Neural crest cell (in vitro differentiated cells): ENCODE measurements at regions not wholly inside any gene's neighbourhood (a gene's known extent, or its start where the extent isn't known, plus 50 kb on each side); places are given as distances from the start of the nearest gene placed in this dataset.

ENCODE experiments used
- DNase-seq: peaks from one replicate; pipeline ENCODE4 v3.0.0; 2021; ENCODE audit warnings: low read depth, mixed read lengths, low spot score
- H3K27ac Mint-ChIP-seq: one replicate; pipeline ENCODE4 v1.8.0; 2021; ENCODE audit warnings: mild to moderate bottlenecking, mixed read lengths; ENCODE audit not compliant: unreplicated experiment
- H3K27me3 Mint-ChIP-seq: 2 replicates; pipeline ENCODE4 v1.8.0; 2021; ENCODE audit warnings: low read depth, mild to moderate bottlenecking, mixed read lengths
- H3K36me3 Mint-ChIP-seq: 2 replicates; pipeline ENCODE4 v1.8.0; 2021; ENCODE audit warnings: low read depth, mild to moderate bottlenecking, mixed read lengths
- H3K4me1 Mint-ChIP-seq: 2 replicates; pipeline ENCODE4 v1.8.0; 2021; ENCODE audit warnings: mixed read lengths
- H3K4me3 Mint-ChIP-seq: one replicate; pipeline ENCODE4 v1.8.0; 2021; ENCODE audit warnings: mild to moderate bottlenecking, mixed read lengths
- H3K9me3 Mint-ChIP-seq: 2 replicates; pipeline ENCODE4 v1.8.0; 2021; ENCODE audit warnings: mixed read lengths
- TF ChIP-seq, protein P1 (sequence below): fragments of 200-600 bp; sonication (generic); conservative IDR thresholded peaks from 2 replicates; pipeline ENCODE4 v1.5.0; 2021; ENCODE audit warnings: antibody characterized with exemption, mild to moderate bottlenecking

DNA sequence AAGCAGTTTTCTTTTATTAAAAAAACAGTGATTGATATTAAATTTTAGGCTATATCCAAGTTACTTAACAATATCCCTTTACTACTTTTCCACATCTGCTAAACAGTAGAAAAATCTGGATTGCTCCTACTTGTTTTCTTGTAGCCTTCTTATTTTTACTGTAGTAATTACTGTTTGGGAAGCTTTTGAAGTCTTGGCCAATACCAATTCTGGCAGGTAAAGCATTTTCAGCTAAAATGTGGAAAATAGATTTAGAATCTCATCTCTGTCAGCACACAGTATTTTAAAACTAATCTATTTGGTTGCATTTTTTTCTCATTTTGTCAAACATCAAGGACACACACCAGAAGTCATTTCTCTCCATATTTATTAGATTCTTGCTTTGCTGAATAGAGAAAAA, 1485.7 kb upstream of the PIK3C3 start:
- H3K9me3 Mint-ChIP-seq, result no peaks in the 10 kb centered on the region
- H3K36me3 Mint-ChIP-seq, result no peaks in the 10 kb centered on the region
- no peak for DNase-seq
- no peaks in the 10 kb centered on the region for H3K27me3 Mint-ChIP-seq
- H3K4me1 Mint-ChIP-seq, result no peaks in the 10 kb centered on the region
- no peak overlapping the region for H3K4me3 Mint-ChIP-seq
- no peak overlapping the region for H3K27ac Mint-ChIP-seq
- TF ChIP-seq, protein P1, sequence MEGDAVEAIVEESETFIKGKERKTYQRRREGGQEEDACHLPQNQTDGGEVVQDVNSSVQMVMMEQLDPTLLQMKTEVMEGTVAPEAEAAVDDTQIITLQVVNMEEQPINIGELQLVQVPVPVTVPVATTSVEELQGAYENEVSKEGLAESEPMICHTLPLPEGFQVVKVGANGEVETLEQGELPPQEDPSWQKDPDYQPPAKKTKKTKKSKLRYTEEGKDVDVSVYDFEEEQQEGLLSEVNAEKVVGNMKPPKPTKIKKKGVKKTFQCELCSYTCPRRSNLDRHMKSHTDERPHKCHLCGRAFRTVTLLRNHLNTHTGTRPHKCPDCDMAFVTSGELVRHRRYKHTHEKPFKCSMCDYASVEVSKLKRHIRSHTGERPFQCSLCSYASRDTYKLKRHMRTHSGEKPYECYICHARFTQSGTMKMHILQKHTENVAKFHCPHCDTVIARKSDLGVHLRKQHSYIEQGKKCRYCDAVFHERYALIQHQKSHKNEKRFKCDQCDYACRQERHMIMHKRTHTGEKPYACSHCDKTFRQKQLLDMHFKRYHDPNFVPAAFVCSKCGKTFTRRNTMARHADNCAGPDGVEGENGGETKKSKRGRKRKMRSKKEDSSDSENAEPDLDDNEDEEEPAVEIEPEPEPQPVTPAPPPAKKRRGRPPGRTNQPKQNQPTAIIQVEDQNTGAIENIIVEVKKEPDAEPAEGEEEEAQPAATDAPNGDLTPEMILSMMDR, result no peak

DNA sequence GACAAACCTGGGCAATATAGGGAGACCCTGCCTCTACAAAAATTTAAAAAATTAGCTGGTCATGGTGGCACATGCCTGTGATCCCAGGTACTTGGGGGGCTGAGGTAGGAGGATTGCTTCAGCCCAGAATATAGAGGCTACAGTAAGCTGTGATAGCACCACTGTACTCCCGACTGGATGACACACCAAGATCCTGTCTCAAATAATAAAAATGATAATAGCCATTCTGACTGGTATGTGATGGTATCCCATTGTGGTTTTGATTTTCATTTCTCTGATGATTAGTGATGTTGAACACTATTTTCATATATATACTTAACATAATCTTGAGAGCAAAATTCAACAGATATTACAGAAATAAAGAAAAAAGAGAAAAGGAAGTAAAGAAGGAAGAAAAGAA, 1491.0 kb upstream of the PIK3C3 start:
- no peak overlapping the region for H3K27ac Mint-ChIP-seq
- no peak for DNase-seq
- no peaks in the 10 kb centered on the region for H3K36me3 Mint-ChIP-seq
- H3K4me1 Mint-ChIP-seq, result no peaks in the 10 kb centered on the region
- TF ChIP-seq, protein P1, result no peak
- H3K4me3 Mint-ChIP-seq, result no peak overlapping the region
- peaks cover 3% of the 10 kb centered on the region for H3K9me3 Mint-ChIP-seq
- H3K27me3 Mint-ChIP-seq, result no peaks in the 10 kb centered on the region

DNA sequence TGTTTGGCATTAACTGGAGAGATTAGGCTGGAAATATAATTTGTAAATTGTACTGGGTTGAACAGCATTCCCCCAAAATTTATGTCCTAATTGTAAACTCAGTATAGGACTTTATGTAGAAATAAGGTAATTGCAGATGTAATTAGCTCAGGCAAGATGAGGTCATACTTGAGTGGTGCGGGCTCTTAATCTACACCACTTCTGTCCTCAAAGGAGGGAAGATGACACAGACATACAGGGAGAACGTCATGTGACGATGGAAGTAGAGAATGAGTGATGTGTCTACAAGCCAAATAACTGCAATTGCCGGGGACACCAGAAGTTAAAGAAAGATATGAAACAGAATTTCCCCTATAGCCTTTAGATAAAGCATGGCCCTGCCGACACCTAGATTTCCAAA, 1501.1 kb upstream of the PIK3C3 start:
- no peaks in the 10 kb centered on the region for H3K9me3 Mint-ChIP-seq
- TF ChIP-seq, protein P1, result no peak
- H3K4me1 Mint-ChIP-seq, result peaks cover 4% of the 10 kb centered on the region
- no peaks in the 10 kb centered on the region for H3K27me3 Mint-ChIP-seq
- H3K27ac Mint-ChIP-seq, result no peak overlapping the region
- DNase-seq, result no peak
- no peaks in the 10 kb centered on the region for H3K36me3 Mint-ChIP-seq
- H3K4me3 Mint-ChIP-seq, result no peak overlapping the region

DNA sequence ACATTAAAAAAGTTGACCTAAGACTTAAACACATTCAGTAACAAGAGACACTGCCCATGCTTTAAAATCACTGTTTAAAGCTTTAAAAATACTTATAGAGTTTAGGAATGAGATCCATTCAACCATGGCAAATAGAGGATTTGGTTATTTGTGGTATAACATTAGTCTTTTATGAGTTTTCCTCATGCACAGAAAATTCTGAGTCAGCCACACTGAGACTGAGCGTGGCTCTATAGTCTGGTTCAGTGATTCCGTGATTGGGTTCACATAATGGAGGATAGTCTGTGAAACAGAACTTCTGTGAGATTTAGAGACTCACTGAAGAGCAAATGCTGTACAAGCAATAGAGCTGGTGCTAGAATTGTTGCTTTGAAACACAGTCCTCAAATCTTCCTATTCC, 1502.4 kb upstream of the PIK3C3 start:
- no peaks in the 10 kb centered on the region for H3K36me3 Mint-ChIP-seq
- no peaks in the 10 kb centered on the region for H3K27me3 Mint-ChIP-seq
- TF ChIP-seq, protein P1, result no peak
- H3K27ac Mint-ChIP-seq, result no peak overlapping the region
- H3K4me1 Mint-ChIP-seq, result peaks cover 4% of the 10 kb centered on the region
- H3K4me3 Mint-ChIP-seq, result no peak overlapping the region
- no peak for DNase-seq
- no peaks in the 10 kb centered on the region for H3K9me3 Mint-ChIP-seq

DNA sequence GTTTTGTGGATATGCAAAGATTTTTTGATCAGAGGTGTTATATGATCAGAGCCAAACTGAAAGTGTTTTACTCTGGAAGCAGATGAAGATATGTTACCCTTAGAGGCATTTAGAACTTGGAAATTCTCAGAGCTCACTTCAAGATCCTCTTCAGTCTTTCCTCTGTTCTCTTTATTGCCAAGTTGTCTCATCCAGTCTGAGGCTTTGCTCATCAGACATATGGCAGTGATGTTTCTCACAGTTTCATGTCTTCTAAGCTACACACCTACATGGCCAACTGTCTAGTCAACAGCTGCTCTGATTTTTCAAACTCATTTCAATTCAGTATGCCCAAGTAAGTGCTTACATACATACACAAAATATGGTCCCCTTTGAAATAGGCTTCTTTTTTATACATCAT, 1504.3 kb upstream of the PIK3C3 start:
- no peak overlapping the region for H3K27ac Mint-ChIP-seq
- peaks cover 4% of the 10 kb centered on the region for H3K4me1 Mint-ChIP-seq
- H3K36me3 Mint-ChIP-seq, result no peaks in the 10 kb centered on the region
- TF ChIP-seq, protein P1, result no peak
- no peaks in the 10 kb centered on the region for H3K9me3 Mint-ChIP-seq
- DNase-seq, result no peak
- H3K4me3 Mint-ChIP-seq, result no peak overlapping the region
- H3K27me3 Mint-ChIP-seq, result no peaks in the 10 kb centered on the region

DNA sequence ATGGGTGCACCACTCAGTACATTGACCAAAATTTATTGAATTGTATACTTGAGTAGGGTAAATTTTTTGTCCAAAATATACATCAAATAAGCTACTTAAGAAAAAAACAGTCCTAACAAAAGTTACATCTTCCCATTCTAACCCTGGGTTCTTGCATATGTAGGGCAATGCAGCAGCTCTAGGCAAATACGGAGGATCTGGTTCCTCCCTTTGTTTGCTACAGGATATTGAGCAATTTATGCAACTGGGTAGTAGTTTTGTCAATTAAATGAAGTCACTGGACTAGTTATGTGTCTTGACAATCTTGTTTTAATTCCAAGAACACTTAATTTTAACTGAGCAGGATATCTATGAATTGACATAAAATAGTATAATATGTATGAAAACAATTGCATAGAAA, 1507.2 kb upstream of the PIK3C3 start:
- Mint-ChIP-seq H3K9me3 (no peaks in the 10 kb centered on the region), H3K4me1 (no peaks in the 10 kb centered on the region), H3K36me3 (no peaks in the 10 kb centered on the region), H3K27ac (no peak overlapping the region), H3K4me3 (no peak overlapping the region), H3K27me3 (no peaks in the 10 kb centered on the region)
- TF ChIP-seq, protein P1, result no peak
- DNase-seq, result no peak
